Mesothelial cell of epicardium (in vitro differentiated cells): ENCODE measurements at regions not wholly inside any gene's neighbourhood (a gene's known extent, or its start where the extent isn't known, plus 50 kb on each side); places are given as distances from the start of the nearest gene placed in this dataset.

ENCODE experiments used
- DNase-seq, 2 experiments: peaks; one replicate each; pipeline ENCODE4 v3.0.0; 2021; ENCODE audit warnings: low spot score in 2 of 2; ENCODE audit not compliant: unreplicated experiment in 2 of 2
- H3K27ac Mint-ChIP-seq: 2 replicates; pipeline ENCODE4 v1.8.0; 2021; ENCODE audit warnings: mixed read lengths
- H3K27me3 Mint-ChIP-seq: 2 replicates; pipeline ENCODE4 v1.8.0; 2021; ENCODE audit warnings: low read depth, mixed read lengths
- H3K36me3 Mint-ChIP-seq: 2 replicates; pipeline ENCODE4 v1.8.0; 2021; ENCODE audit warnings: mixed read lengths
- H3K4me1 Mint-ChIP-seq: 2 replicates; pipeline ENCODE4 v1.8.0; 2021; ENCODE audit warnings: mixed read lengths
- H3K4me3 Mint-ChIP-seq: 2 replicates; pipeline ENCODE4 v1.8.0; 2021; ENCODE audit warnings: mild to moderate bottlenecking, moderate library complexity, mixed read lengths
- H3K9me3 Mint-ChIP-seq: 2 replicates; pipeline ENCODE4 v1.8.0; 2021; ENCODE audit warnings: mixed read lengths
- CTCF ChIP-seq: fragments of 200-600 bp; sonication (generic); IDR thresholded peaks from one replicate; pipeline ENCODE4 v1.5.0; 2021; ENCODE audit warnings: antibody characterized with exemption; ENCODE audit not compliant: unreplicated experiment

GRCh38 chr6:134690048-134690447 is 259.9 kb downstream of the ALDH8A1 start:
- peaks cover 2% of the 10 kb centered on the region for H3K9me3 Mint-ChIP-seq
- H3K36me3 Mint-ChIP-seq, result no peaks in the 10 kb centered on the region
- H3K27ac Mint-ChIP-seq, result no peak overlapping the region
- H3K27me3 Mint-ChIP-seq, result no peaks in the 10 kb centered on the region
- no peak for TF ChIP-seq CTCF
- no peak overlapping the region for H3K4me3 Mint-ChIP-seq
- DNase-seq, result no peak
- H3K4me1 Mint-ChIP-seq, result peaks cover 11% of the 10 kb centered on the region

- Mint-ChIP-seq H3K4me3 (no peak overlapping the region), H3K27me3 (no peaks in the 10 kb centered on the region), H3K27ac (no peak overlapping the region), H3K36me3 (no peaks in the 10 kb centered on the region), H3K9me3 (no peaks in the 10 kb centered on the region), H3K4me1 (peaks cover 11% of the 10 kb centered on the region)
- TF ChIP-seq CTCF, result no peak
- no peak for DNase-seq
These were observed 260.3 kb downstream of the ALDH8A1 start for GRCh38 chr6:134689641-134690040.

GRCh38 chr6:134689177-134689576 is 260.7 kb downstream of the ALDH8A1 start:
- no peak for TF ChIP-seq CTCF
- Mint-ChIP-seq H3K4me1 (peaks cover 11% of the 10 kb centered on the region), H3K9me3 (no peaks in the 10 kb centered on the region), H3K27ac (no peak overlapping the region), H3K36me3 (no peaks in the 10 kb centered on the region), H3K27me3 (no peaks in the 10 kb centered on the region), H3K4me3 (no peak overlapping the region)
- DNase-seq, result no peak

- Mint-ChIP-seq H3K9me3 (no peaks in the 10 kb centered on the region), H3K36me3 (no peaks in the 10 kb centered on the region), H3K4me3 (no peak overlapping the region), H3K4me1 (peaks cover 9% of the 10 kb centered on the region), H3K27ac (no peak overlapping the region), H3K27me3 (no peaks in the 10 kb centered on the region)
- no peak for DNase-seq
- no peak for TF ChIP-seq CTCF
These were observed 263.8 kb downstream of the ALDH8A1 start for GRCh38 chr6:134686071-134686470.

- Mint-ChIP-seq H3K4me3 (no peak overlapping the region), H3K27ac (no peak overlapping the region), H3K27me3 (no peaks in the 10 kb centered on the region), H3K4me1 (peaks cover 8% of the 10 kb centered on the region), H3K36me3 (no peaks in the 10 kb centered on the region), H3K9me3 (no peaks in the 10 kb centered on the region)
- DNase-seq, result no peak
- TF ChIP-seq CTCF, result no peak
These were observed 265.5 kb downstream of the ALDH8A1 start for GRCh38 chr6:134684423-134684795.

- Mint-ChIP-seq H3K27ac (no peak overlapping the region), H3K27me3 (no peaks in the 10 kb centered on the region), H3K9me3 (no peaks in the 10 kb centered on the region), H3K4me3 (no peak overlapping the region), H3K36me3 (no peaks in the 10 kb centered on the region), H3K4me1 (peaks cover 8% of the 10 kb centered on the region)
- no peak for TF ChIP-seq CTCF
- DNase-seq, result no peak
These were observed 266.0 kb downstream of the ALDH8A1 start for GRCh38 chr6:134683783-134684422.
